ENCODE measurements at regions not wholly inside any gene's neighbourhood (a gene's known extent, or its start where the extent isn't known, plus 50 kb on each side); places are given as distances from the start of the nearest gene placed in this dataset.

GRCh38 chr2:180656455-180656847 is 324.0 kb upstream of the UBE2E3 start:
- DNase-seq (ENCODE audit: low spot score) = no peak
- Histone ChIP-seq H3K27ac (ENCODE audit: low read depth, low read length, poor library complexity, severe bottlenecking) (no peak overlapping the region), H3K27me3 (replicated peaks; ENCODE audit: insufficient read depth, low read depth, low read length, poor library complexity) (no peaks in the 10 kb centered on the region), H3K4me1 (ENCODE audit: insufficient read depth, low read length, poor library complexity, severe bottlenecking) (no peaks in the 10 kb centered on the region), H3K36me3 (ENCODE audit: insufficient read depth, low read length, poor library complexity, severe bottlenecking) (no peaks in the 10 kb centered on the region), H3K4me3 (ENCODE audit: low read depth, low read length, poor library complexity, severe bottlenecking) (no peak overlapping the region), H3K9me3 (ENCODE audit: low read depth, low read length, poor library complexity, severe bottlenecking) (no peaks in the 10 kb centered on the region)
- CTCF ChIA-PET = no interaction called here
- TF ChIP-seq EZH2 (IDR thresholded peaks at IDR 0.05; ENCODE audit: borderline replicate concordance, low read depth, low read length, poor library complexity, severe bottlenecking) (no peak), CTCF (conservative IDR thresholded peaks at IDR 0.05; ENCODE audit: low read depth, low read length) (no peak)
- POLR2A ChIA-PET (ENCODE audit: low non-redundant PET) = no interaction called here
- BruUV-seq (replicated peaks) = no TSS peak
- intact Hi-C loops (cut with micrococcal nuclease; ENCODE audit: unreplicated experiment) = no loop called here

- intact Hi-C loops (cut with micrococcal nuclease; ENCODE audit: unreplicated experiment) = no loop called here
- no peaks in the 10 kb centered on the region for H3K9me3 ChIP-seq (ENCODE audit: low read depth, low read length, poor library complexity, severe bottlenecking)
- no peaks in the 10 kb centered on the region for H3K4me1 ChIP-seq (ENCODE audit: insufficient read depth, low read length, poor library complexity, severe bottlenecking)
- no peaks in the 10 kb centered on the region for H3K36me3 ChIP-seq (ENCODE audit: insufficient read depth, low read length, poor library complexity, severe bottlenecking)
- ChIA-PET CTCF (no interaction called here), POLR2A (ENCODE audit: low non-redundant PET) (no interaction called here)
- no peak overlapping the region for H3K27ac ChIP-seq (ENCODE audit: low read depth, low read length, poor library complexity, severe bottlenecking)
- no peak for DNase-seq (ENCODE audit: low spot score)
- H3K4me3 ChIP-seq (ENCODE audit: low read depth, low read length, poor library complexity, severe bottlenecking) = no peak overlapping the region
- BruUV-seq (replicated peaks) = no TSS peak
- TF ChIP-seq EZH2 (IDR thresholded peaks at IDR 0.05; ENCODE audit: borderline replicate concordance, low read depth, low read length, poor library complexity, severe bottlenecking) (no peak), CTCF (conservative IDR thresholded peaks at IDR 0.05; ENCODE audit: low read depth, low read length) (0 out of 2 replicates have a peak, but pooled peaks have one; percentile 10)
- no peaks in the 10 kb centered on the region for H3K27me3 ChIP-seq (replicated peaks; ENCODE audit: insufficient read depth, low read depth, low read length, poor library complexity)
Observed at GRCh38 chr2:180655842-180656454, 324.5 kb upstream of the UBE2E3 start.

- intact Hi-C loops (cut with micrococcal nuclease; ENCODE audit: unreplicated experiment) = no loop called here
- TF ChIP-seq EZH2 (IDR thresholded peaks at IDR 0.05; ENCODE audit: borderline replicate concordance, low read depth, low read length, poor library complexity, severe bottlenecking) = no peak
- no peak for TF ChIP-seq CTCF (conservative IDR thresholded peaks at IDR 0.05; ENCODE audit: low read depth, low read length)
- H3K4me1 ChIP-seq (ENCODE audit: insufficient read depth, low read length, poor library complexity, severe bottlenecking) = no peaks in the 10 kb centered on the region
- no TSS peak for BruUV-seq (replicated peaks)
- H3K27me3 ChIP-seq (replicated peaks; ENCODE audit: insufficient read depth, low read depth, low read length, poor library complexity) = no peaks in the 10 kb centered on the region
- H3K9me3 ChIP-seq (ENCODE audit: low read depth, low read length, poor library complexity, severe bottlenecking) = no peaks in the 10 kb centered on the region
- no peak for DNase-seq (ENCODE audit: low spot score)
- no peak overlapping the region for H3K4me3 ChIP-seq (ENCODE audit: low read depth, low read length, poor library complexity, severe bottlenecking)
- ChIA-PET CTCF (no interaction called here), POLR2A (ENCODE audit: low non-redundant PET) (no interaction called here)
- H3K36me3 ChIP-seq (ENCODE audit: insufficient read depth, low read length, poor library complexity, severe bottlenecking) = no peaks in the 10 kb centered on the region
- no peak overlapping the region for H3K27ac ChIP-seq (ENCODE audit: low read depth, low read length, poor library complexity, severe bottlenecking)
Observed at GRCh38 chr2:180655393-180655792, 325.0 kb upstream of the UBE2E3 start.

All from A673 (cell line).